Osteocyte (in vitro differentiated cells): ENCODE measurements at regions not wholly inside any gene's neighbourhood (a gene's known extent, or its start where the extent isn't known, plus 50 kb on each side); places are given as distances from the start of the nearest gene placed in this dataset.
"Not testable (repeated sequence)": the region's sequence is repeated elsewhere in the genome, so short reads cannot be mapped to it uniquely, and the experiment has no call there.

Experiments used
- DNase-seq: peaks from one replicate; pipeline ENCODE4 v3.0.0; 2021; ENCODE audit warnings: mixed read lengths; ENCODE audit not compliant: unreplicated experiment; ENCODE audit errors: extremely low spot score
- H3K27ac Mint-ChIP-seq: one replicate; pipeline ENCODE4 v1.8.0; 2021; ENCODE audit warnings: mild to moderate bottlenecking, mixed read lengths; ENCODE audit not compliant: unreplicated experiment
- H3K27me3 Mint-ChIP-seq: one replicate; pipeline ENCODE4 v1.8.0; 2021; ENCODE audit warnings: mixed read lengths; ENCODE audit not compliant: unreplicated experiment
- H3K36me3 Mint-ChIP-seq: one replicate; pipeline ENCODE4 v1.8.0; 2021; ENCODE audit warnings: mixed read lengths; ENCODE audit not compliant: unreplicated experiment
- H3K4me1 Mint-ChIP-seq: one replicate; pipeline ENCODE4 v1.8.0; 2021; ENCODE audit warnings: mixed read lengths; ENCODE audit not compliant: unreplicated experiment
- H3K4me3 Mint-ChIP-seq: one replicate; pipeline ENCODE4 v1.8.0; 2021; ENCODE audit warnings: mild to moderate bottlenecking, moderate library complexity, mixed read lengths; ENCODE audit not compliant: unreplicated experiment
- H3K9me3 Mint-ChIP-seq: one replicate; pipeline ENCODE4 v1.8.0; 2021; ENCODE audit warnings: mixed read lengths; ENCODE audit not compliant: unreplicated experiment
- CTCF ChIP-seq: fragments of 200-600 bp; sonication (generic); IDR thresholded peaks from 2 replicates; pipeline ENCODE4 v1.5.0; 2021; ENCODE audit warnings: antibody characterized with exemption, mild to moderate bottlenecking, moderate library complexity

GRCh38 chr6:71766796-71767195, 119.6 kb upstream of the RIMS1 start:
- peaks cover 18% of the 10 kb centered on the region for H3K27me3 Mint-ChIP-seq
- no peak overlapping the region for H3K27ac Mint-ChIP-seq
- no peaks in the 10 kb centered on the region for H3K4me1 Mint-ChIP-seq
- no peak for DNase-seq
- H3K9me3 Mint-ChIP-seq, result no peaks in the 10 kb centered on the region
- H3K4me3 Mint-ChIP-seq, result no peak overlapping the region
- TF ChIP-seq CTCF, result no peak
- H3K36me3 Mint-ChIP-seq, result no peaks in the 10 kb centered on the region

GRCh38 chr6:71768356-71768755, 118.0 kb upstream of the RIMS1 start:
- H3K27me3 Mint-ChIP-seq, result peaks cover 18% of the 10 kb centered on the region
- no peak for DNase-seq
- H3K4me1 Mint-ChIP-seq, result no peaks in the 10 kb centered on the region
- no peaks in the 10 kb centered on the region for H3K9me3 Mint-ChIP-seq
- no peak overlapping the region for H3K27ac Mint-ChIP-seq
- TF ChIP-seq CTCF, result no peak
- no peaks in the 10 kb centered on the region for H3K36me3 Mint-ChIP-seq
- H3K4me3 Mint-ChIP-seq, result no peak overlapping the region

- no peak for TF ChIP-seq CTCF
- peaks cover 37% of the 10 kb centered on the region for H3K9me3 Mint-ChIP-seq
- DNase-seq, result no peak
- H3K27me3 Mint-ChIP-seq, result no peaks in the 10 kb centered on the region
- no peak overlapping the region for H3K4me3 Mint-ChIP-seq
- H3K27ac Mint-ChIP-seq, result no peak overlapping the region
- no peaks in the 10 kb centered on the region for H3K36me3 Mint-ChIP-seq
- H3K4me1 Mint-ChIP-seq, result no peaks in the 10 kb centered on the region
These were observed 77.5 kb upstream of the RIMS1 start for GRCh38 chr6:71808865-71809264.

GRCh38 chr6:71810880-71811279, 75.5 kb upstream of the RIMS1 start:
- TF ChIP-seq CTCF, result no peak
- peaks cover 48% of the 10 kb centered on the region for H3K9me3 Mint-ChIP-seq
- no peaks in the 10 kb centered on the region for H3K27me3 Mint-ChIP-seq
- H3K4me3 Mint-ChIP-seq, result no peak overlapping the region
- H3K4me1 Mint-ChIP-seq, result no peaks in the 10 kb centered on the region
- no peak for DNase-seq
- H3K36me3 Mint-ChIP-seq, result no peaks in the 10 kb centered on the region
- no peak overlapping the region for H3K27ac Mint-ChIP-seq

- TF ChIP-seq CTCF, result no peak
- Mint-ChIP-seq H3K36me3 (no peaks in the 10 kb centered on the region), H3K4me3 (no peak overlapping the region), H3K27ac (no peak overlapping the region), H3K4me1 (no peaks in the 10 kb centered on the region), H3K27me3 (no peaks in the 10 kb centered on the region), H3K9me3 (no peaks in the 10 kb centered on the region)
- no peak for DNase-seq
These were observed 63.7 kb upstream of the RIMS1 start for GRCh38 chr6:71822625-71823024.

- not testable (repeated sequence) for H3K27ac Mint-ChIP-seq, H3K27me3 Mint-ChIP-seq
These were observed 54.1 kb upstream of the RIMS1 start for GRCh38 chr6:71832110-71832764.

More at GRCh38 chr6:71832110-71832764, 54.1 kb upstream of the RIMS1 start:
- not testable (repeated sequence) for H3K9me3 Mint-ChIP-seq, DNase-seq, H3K4me3 Mint-ChIP-seq, H3K36me3 Mint-ChIP-seq, H3K4me1 Mint-ChIP-seq
